HepG2 (cell line): ENCODE measurements at regions not wholly inside any gene's neighbourhood (a gene's known extent, or its start where the extent isn't known, plus 50 kb on each side); places are given as distances from the start of the nearest gene placed in this dataset.

ENCODE experiments used
- CEBPB ChIP-seq: IDR thresholded peaks from 2 replicates; pipeline ENCODE4 v1.6.1; 2011; ENCODE audit warnings: low read depth, low read length, improper control_type of control experiment, borderline replicate concordance
- CTCF ChIP-seq: sonication (generic); formaldehyde crosslinking; IDR thresholded peaks from 2 replicates; pipeline ENCODE4 v1.5.0; 2020; ENCODE audit warnings: mild to moderate bottlenecking, missing genetic modification reagents, moderate library complexity
- MAX ChIP-seq: IDR thresholded peaks from 2 replicates; pipeline ENCODE4 v1.6.1; 2012; ENCODE audit warnings: inconsistent platforms
- NCOR1 ChIP-seq: fragments of 200-600 bp; sonication (generic); IDR thresholded peaks from 2 replicates; pipeline ENCODE4 v1.7.0; 2017; ENCODE audit warnings: antibody characterized with exemption, low read length, borderline replicate concordance
- RNF2 ChIP-seq: fragments of 450-650 bp; conservative IDR thresholded peaks from 2 replicates; pipeline ENCODE4 v1.6.1; 2016; ENCODE audit warnings: low read depth
- SALL2 ChIP-seq: sonication (generic); formaldehyde crosslinking; IDR thresholded peaks from 2 replicates; pipeline ENCODE4 v1.8.1; 2023; ENCODE audit warnings: mild to moderate bottlenecking, missing genetic modification reagents, inconsistent platforms
- SIN3A ChIP-seq: IDR thresholded peaks from 2 replicates; pipeline ENCODE4 v1.6.1; 2011; ENCODE audit warnings: low read depth, mild to moderate bottlenecking, control low read depth, low read length, borderline replicate concordance
- TAF1 ChIP-seq: sonication (generic); formaldehyde crosslinking; IDR thresholded peaks from 2 replicates; pipeline ENCODE4 v1.4.0; 2020; ENCODE audit warnings: missing genetic modification reagents
- ZFP82 ChIP-seq: sonication (generic); formaldehyde crosslinking; IDR thresholded peaks from 2 replicates; pipeline ENCODE4 v1.5.1; 2020; ENCODE audit warnings: mild to moderate bottlenecking, missing genetic modification reagents, borderline replicate concordance
- ZNF10 ChIP-seq: sonication (generic); formaldehyde crosslinking; IDR thresholded peaks from 2 replicates; pipeline ENCODE4 v1.4.0; 2020; ENCODE audit warnings: mild to moderate bottlenecking, low read depth, missing genetic modification reagents, borderline replicate concordance
- ZNF350 ChIP-seq: sonication (generic); formaldehyde crosslinking; IDR thresholded peaks from 2 replicates; pipeline ENCODE4 v1.4.0; 2020; ENCODE audit warnings: mild to moderate bottlenecking, low read depth, missing genetic modification reagents, borderline replicate concordance
- TF ChIP-seq, protein P1 (sequence below): IDR thresholded peaks from 2 replicates; pipeline ENCODE4 v1.6.1; 2012; ENCODE audit warnings: low read length, improper control_type of control experiment
- TF ChIP-seq, protein P2 (sequence below): sonication (generic); formaldehyde crosslinking; IDR thresholded peaks from 2 replicates; pipeline ENCODE4 v1.4.0; 2020; ENCODE audit warnings: mild to moderate bottlenecking, missing genetic modification reagents

DNA sequence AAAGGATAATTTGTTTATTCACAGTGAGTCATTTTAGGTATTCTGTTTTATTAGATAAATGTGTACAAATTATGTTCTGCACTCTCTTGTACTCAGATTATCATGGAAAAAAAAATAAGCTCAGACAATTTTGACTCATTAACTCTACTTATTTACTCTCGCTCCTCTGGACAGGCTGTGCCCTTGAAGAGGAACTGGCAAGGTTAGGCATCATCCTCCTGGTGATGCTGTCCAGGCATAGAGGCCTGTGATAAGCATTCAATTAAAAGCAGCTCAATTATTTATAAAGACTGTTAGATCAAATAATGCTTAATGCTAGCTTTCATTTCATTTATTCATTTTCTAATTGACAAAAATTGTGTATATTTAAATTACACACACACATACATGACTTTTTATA lies 518.5 kb downstream of the TENT5A start:
- TF ChIP-seq RNF2 (no peak), ZNF350 (CRISPR knock-in tag) (no peak), CTCF (CRISPR knock-in tag) (no peak), CEBPB (no peak), NCOR1 (no peak), TAF1 (CRISPR knock-in tag) (no peak), MAX (no peak), SALL2 (CRISPR knock-in tag) (no peak), ZNF10 (CRISPR knock-in tag) (no peak), ZFP82 (no peak), SIN3A (no peak)
- TF ChIP-seq, protein P1, sequence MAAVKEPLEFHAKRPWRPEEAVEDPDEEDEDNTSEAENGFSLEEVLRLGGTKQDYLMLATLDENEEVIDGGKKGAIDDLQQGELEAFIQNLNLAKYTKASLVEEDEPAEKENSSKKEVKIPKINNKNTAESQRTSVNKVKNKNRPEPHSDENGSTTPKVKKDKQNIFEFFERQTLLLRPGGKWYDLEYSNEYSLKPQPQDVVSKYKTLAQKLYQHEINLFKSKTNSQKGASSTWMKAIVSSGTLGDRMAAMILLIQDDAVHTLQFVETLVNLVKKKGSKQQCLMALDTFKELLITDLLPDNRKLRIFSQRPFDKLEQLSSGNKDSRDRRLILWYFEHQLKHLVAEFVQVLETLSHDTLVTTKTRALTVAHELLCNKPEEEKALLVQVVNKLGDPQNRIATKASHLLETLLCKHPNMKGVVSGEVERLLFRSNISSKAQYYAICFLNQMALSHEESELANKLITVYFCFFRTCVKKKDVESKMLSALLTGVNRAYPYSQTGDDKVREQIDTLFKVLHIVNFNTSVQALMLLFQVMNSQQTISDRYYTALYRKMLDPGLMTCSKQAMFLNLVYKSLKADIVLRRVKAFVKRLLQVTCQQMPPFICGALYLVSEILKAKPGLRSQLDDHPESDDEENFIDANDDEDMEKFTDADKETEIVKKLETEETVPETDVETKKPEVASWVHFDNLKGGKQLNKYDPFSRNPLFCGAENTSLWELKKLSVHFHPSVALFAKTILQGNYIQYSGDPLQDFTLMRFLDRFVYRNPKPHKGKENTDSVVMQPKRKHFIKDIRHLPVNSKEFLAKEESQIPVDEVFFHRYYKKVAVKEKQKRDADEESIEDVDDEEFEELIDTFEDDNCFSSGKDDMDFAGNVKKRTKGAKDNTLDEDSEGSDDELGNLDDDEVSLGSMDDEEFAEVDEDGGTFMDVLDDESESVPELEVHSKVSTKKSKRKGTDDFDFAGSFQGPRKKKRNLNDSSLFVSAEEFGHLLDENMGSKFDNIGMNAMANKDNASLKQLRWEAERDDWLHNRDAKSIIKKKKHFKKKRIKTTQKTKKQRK: no peak
- TF ChIP-seq, protein P2, sequence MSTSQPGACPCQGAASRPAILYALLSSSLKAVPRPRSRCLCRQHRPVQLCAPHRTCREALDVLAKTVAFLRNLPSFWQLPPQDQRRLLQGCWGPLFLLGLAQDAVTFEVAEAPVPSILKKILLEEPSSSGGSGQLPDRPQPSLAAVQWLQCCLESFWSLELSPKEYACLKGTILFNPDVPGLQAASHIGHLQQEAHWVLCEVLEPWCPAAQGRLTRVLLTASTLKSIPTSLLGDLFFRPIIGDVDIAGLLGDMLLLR: no peak
